Gastrocnemius medialis (tissue), 4 donors: ENCODE measurements at regions not wholly inside any gene's neighbourhood (a gene's known extent, or its start where the extent isn't known, plus 50 kb on each side); places are given as distances from the start of the nearest gene placed in this dataset.

Source experiments
- POLR2A ChIP-seq, 2 donors: fragments of 450-650 bp; IDR thresholded peaks; one replicate each; pipeline ENCODE4 v1.6.1; 2017; ENCODE audit warnings: antibody characterized with exemption in 2 of 2, mild to moderate bottlenecking in 2 of 2, moderate library complexity in 2 of 2
- TF ChIP-seq, protein P1 (sequence below), 5 experiments: fragments of 450-650 bp in 3 of 5; fragments of 200-600 bp in 2 of 5; sonication (generic) in 2 of 5; IDR thresholded peaks in 4 of 5; conservative IDR thresholded peaks in 1 of 5; 1 replicate in 4 of 5; 2 replicates in 1 of 5; pipeline ENCODE4 v1.5.1; 2016 to 2019; ENCODE audit warnings: antibody characterized with exemption in 5 of 5, mild to moderate bottlenecking in 3 of 5, moderate library complexity in 3 of 5

DNA sequence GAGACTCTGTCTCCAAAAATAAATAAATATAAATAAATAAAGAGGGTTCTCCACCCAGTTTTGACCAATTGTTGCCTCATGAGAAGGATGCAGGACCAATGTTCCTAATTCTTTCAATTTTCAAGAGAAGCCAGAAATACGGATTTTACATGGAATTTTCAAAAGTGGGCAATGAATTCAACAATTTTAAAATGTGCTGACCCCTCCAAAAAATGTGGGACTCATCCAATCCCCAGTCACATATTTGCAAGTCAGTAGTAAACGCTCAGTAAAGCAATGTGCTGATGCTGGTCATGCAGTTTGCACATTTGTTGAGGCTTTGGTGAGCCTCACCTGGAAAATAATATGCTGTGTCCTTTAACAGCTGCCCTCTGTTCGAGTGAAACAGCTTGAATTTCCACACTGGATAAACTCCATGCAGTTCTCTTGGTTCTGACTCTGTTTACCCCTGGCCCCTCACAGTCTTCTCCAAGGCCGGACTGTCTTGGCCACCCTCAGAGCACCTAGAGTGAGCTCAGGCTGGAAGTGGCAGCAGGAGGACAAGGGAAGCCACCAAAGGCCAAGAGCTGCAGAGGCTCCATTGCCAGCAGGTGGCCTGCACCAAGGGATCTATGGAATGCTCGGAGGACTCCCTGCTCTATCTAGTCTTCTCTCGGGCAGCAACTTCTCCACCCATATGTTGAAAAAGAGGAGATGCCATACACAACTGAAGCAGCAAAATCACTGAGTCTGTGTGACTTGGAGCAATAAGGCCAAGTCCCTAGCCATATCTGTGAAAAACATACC lies 246.8 kb downstream of the UACA start:
- TF ChIP-seq, protein P1, sequence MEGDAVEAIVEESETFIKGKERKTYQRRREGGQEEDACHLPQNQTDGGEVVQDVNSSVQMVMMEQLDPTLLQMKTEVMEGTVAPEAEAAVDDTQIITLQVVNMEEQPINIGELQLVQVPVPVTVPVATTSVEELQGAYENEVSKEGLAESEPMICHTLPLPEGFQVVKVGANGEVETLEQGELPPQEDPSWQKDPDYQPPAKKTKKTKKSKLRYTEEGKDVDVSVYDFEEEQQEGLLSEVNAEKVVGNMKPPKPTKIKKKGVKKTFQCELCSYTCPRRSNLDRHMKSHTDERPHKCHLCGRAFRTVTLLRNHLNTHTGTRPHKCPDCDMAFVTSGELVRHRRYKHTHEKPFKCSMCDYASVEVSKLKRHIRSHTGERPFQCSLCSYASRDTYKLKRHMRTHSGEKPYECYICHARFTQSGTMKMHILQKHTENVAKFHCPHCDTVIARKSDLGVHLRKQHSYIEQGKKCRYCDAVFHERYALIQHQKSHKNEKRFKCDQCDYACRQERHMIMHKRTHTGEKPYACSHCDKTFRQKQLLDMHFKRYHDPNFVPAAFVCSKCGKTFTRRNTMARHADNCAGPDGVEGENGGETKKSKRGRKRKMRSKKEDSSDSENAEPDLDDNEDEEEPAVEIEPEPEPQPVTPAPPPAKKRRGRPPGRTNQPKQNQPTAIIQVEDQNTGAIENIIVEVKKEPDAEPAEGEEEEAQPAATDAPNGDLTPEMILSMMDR (IDR thresholded peaks at IDR 0.05 in 4 of 5, conservative IDR thresholded peaks at IDR 0.05 in 1 of 5): no peak
- TF ChIP-seq POLR2A (IDR thresholded peaks at IDR 0.05): no peak
